Endothelial cell of umbilical vein (primary cell): ENCODE measurements at regions not wholly inside any gene's neighbourhood (a gene's known extent, or its start where the extent isn't known, plus 50 kb on each side); places are given as distances from the start of the nearest gene placed in this dataset.

Source experiments
- BruUV-seq: library from RNA; stranded (reverse); fragments of 400-500 nt; replicated peaks from 2 replicates; lab custom pipeline; 2021; lab: Mats Ljungman, UMichigan
- CTCF ChIA-PET: fragments of 300-600, 350-600 bp; sonication (Branson Sonifier 250); formaldehyde crosslinking; loops from one replicate; lab custom pipeline; 2021; ENCODE audit warnings: antibody characterized with exemption, inconsistent platforms; lab: Charles Lee
- POLR2A ChIA-PET: fragments of 300-600, 350-600 bp; sonication (Branson Sonifier 250); formaldehyde crosslinking; loops from one replicate; lab custom pipeline; 2021; ENCODE audit warnings: antibody characterized with exemption, inconsistent platforms; lab: Charles Lee
- DNase-seq: peaks from one replicate; pipeline ENCODE4 v3.0.0-alpha.2; 2011; ENCODE audit warnings: low read depth, low spot score
- FAIRE-seq: peaks from 2 replicates; lab custom pipeline; 2011; peaks lifted over from hg19 to GRCh38; lab: Jason Lieb, UNC
- H2AFZ ChIP-seq: 2 replicates; pipeline ENCODE4 v1.6.0; 2012; ENCODE audit warnings: low read depth, low read length, control low read depth, inconsistent platforms
- H3K27ac ChIP-seq: 2 replicates; pipeline ENCODE4 v1.5.1; 2011; ENCODE audit warnings: low read depth, mild to moderate bottlenecking, control low read depth, low read length, moderate library complexity; ENCODE audit not compliant: insufficient read depth
- H3K27me3 ChIP-seq, 2 experiments: 2 replicates each; pipeline versions ENCODE4 v1.6.0 to v1.6.1; 2011; ENCODE audit warnings: low read length in 2 of 2, mixed read lengths in 1 of 2; ENCODE audit not compliant: control insufficient read depth in 2 of 2, insufficient read depth in 2 of 2
- H3K36me3 ChIP-seq, 2 experiments: 2 replicates in 1 of 2; 3 replicates in 1 of 2; pipeline ENCODE4 v1.5.1; 2011; ENCODE audit warnings: low read length in 2 of 2, mild to moderate bottlenecking in 1 of 2, moderate library complexity in 1 of 2; ENCODE audit not compliant: control insufficient read depth in 2 of 2, insufficient read depth in 2 of 2; ENCODE audit errors: extremely low read depth in 1 of 2
- H3K4me1 ChIP-seq: 3 replicates; pipeline ENCODE4 v1.5.1; 2011; ENCODE audit warnings: mild to moderate bottlenecking, low read length; ENCODE audit not compliant: control insufficient read depth, insufficient read depth; ENCODE audit errors: extremely low read depth
- H3K4me2 ChIP-seq: 2 replicates; pipeline ENCODE4 v1.6.1; 2011; ENCODE audit warnings: low read length, control low read depth, mixed read lengths; ENCODE audit not compliant: insufficient read depth
- H3K4me3 ChIP-seq, 3 experiments: fragments of 200-600 bp in 1 of 3; sonication (generic), shearing (Covaris generic) in 1 of 3; replicated peaks in 1 of 3; 2 replicates each; pipeline ENCODE4 v1.5.1; 2011 to 2016; ENCODE audit warnings: control low read depth in 3 of 3, low read length in 3 of 3, mild to moderate bottlenecking in 2 of 3, inconsistent platforms in 1 of 3, low read depth in 1 of 3, moderate library complexity in 1 of 3; ENCODE audit not compliant: insufficient read depth in 1 of 3
- H3K79me2 ChIP-seq: 2 replicates; pipeline ENCODE4 v1.6.0; 2012; ENCODE audit warnings: low read length, inconsistent platforms; ENCODE audit not compliant: control insufficient read depth, insufficient read depth
- H3K9ac ChIP-seq: replicated peaks from 2 replicates; pipeline ENCODE3; 2011; ENCODE audit warnings: low read length, control low read depth; ENCODE audit not compliant: insufficient read depth; ENCODE audit errors: extremely low read depth
- H3K9me1 ChIP-seq: replicated peaks from 3 replicates; pipeline ENCODE4 v1.6.0; 2011; ENCODE audit warnings: mild to moderate bottlenecking, low read length; ENCODE audit not compliant: control insufficient read depth, insufficient read depth; ENCODE audit errors: extremely low read depth
- H3K9me3 ChIP-seq: replicated peaks from 2 replicates; pipeline ENCODE4 v1.5.1; 2012; ENCODE audit warnings: low read length, inconsistent platforms; ENCODE audit not compliant: control insufficient read depth, insufficient read depth
- H4K20me1 ChIP-seq: replicated peaks from 2 replicates; pipeline ENCODE3; 2011; ENCODE audit warnings: mild to moderate bottlenecking, low read length; ENCODE audit not compliant: control insufficient read depth, insufficient read depth; ENCODE audit errors: extremely low read depth
- EZH2 ChIP-seq: IDR thresholded peaks from 2 replicates; pipeline ENCODE4 v1.6.1; 2012; ENCODE audit warnings: borderline replicate concordance, low read depth, mild to moderate bottlenecking, moderate library complexity, low read length, inconsistent platforms; ENCODE audit not compliant: severe bottlenecking
- FOS ChIP-seq: IDR thresholded peaks from 2 replicates; pipeline ENCODE4 v1.6.1; 2011; ENCODE audit warnings: mild to moderate bottlenecking, low read length, moderate library complexity, borderline replicate concordance; ENCODE audit not compliant: insufficient read depth
- GATA2 ChIP-seq: IDR thresholded peaks from 2 replicates; pipeline ENCODE4 v1.7.0; 2011; ENCODE audit warnings: low read depth, mild to moderate bottlenecking, moderate library complexity, mixed read lengths, low read length; ENCODE audit not compliant: insufficient read length, insufficient read depth
- JUN ChIP-seq: IDR thresholded peaks from 2 replicates; pipeline ENCODE4 v1.6.1; 2011; ENCODE audit warnings: borderline replicate concordance, low read depth; ENCODE audit not compliant: insufficient read length, insufficient read depth
- MYC ChIP-seq: IDR thresholded peaks from one replicate; pipeline ENCODE4 v1.6.1; 2011; ENCODE audit warnings: mild to moderate bottlenecking, low read depth, low read length
- POLR2A ChIP-seq: IDR thresholded peaks from 2 replicates; pipeline ENCODE4 v1.6.1; 2012; ENCODE audit warnings: low read depth, mild to moderate bottlenecking, control low read depth, low read length
- POLR2AphosphoS5 ChIP-seq: IDR thresholded peaks from 2 replicates; pipeline ENCODE4 v1.6.1; 2012; ENCODE audit warnings: low read depth, mild to moderate bottlenecking, control low read depth, low read length, moderate library complexity; ENCODE audit not compliant: insufficient read depth
- dilution Hi-C: fragments of 300-500 bp; cut with MboI; formaldehyde crosslinking; loops from one replicate; pipeline ENCODE4 v1.15.0; 2019; ENCODE audit warnings: low sequenced_read_pairs; ENCODE audit not compliant: extremely low pct_ligation_motif_present
- intact Hi-C: fragments of 100-400 bp; cut with micrococcal nuclease; formaldehyde crosslinking; loops from one replicate; pipeline ENCODE4 v1.10.0; 2022
- TF ChIP-seq, protein P1 (sequence below), 2 donors: IDR thresholded peaks; 1 replicate in 1 of 2; 2 replicates in 1 of 2; pipeline ENCODE4 v1.5.1; 2011; ENCODE audit warnings: low read length in 2 of 2, mild to moderate bottlenecking in 2 of 2, moderate library complexity in 2 of 2, control low read depth in 1 of 2, inconsistent platforms in 1 of 2, low read depth in 1 of 2; ENCODE audit not compliant: insufficient read depth in 1 of 2; ENCODE audit errors: extremely low read depth in 1 of 2
- TF ChIP-seq, protein P2 (sequence below): IDR thresholded peaks from 2 replicates; pipeline ENCODE4 v1.6.1; 2011; ENCODE audit not compliant: insufficient read depth, insufficient read length

DNA sequence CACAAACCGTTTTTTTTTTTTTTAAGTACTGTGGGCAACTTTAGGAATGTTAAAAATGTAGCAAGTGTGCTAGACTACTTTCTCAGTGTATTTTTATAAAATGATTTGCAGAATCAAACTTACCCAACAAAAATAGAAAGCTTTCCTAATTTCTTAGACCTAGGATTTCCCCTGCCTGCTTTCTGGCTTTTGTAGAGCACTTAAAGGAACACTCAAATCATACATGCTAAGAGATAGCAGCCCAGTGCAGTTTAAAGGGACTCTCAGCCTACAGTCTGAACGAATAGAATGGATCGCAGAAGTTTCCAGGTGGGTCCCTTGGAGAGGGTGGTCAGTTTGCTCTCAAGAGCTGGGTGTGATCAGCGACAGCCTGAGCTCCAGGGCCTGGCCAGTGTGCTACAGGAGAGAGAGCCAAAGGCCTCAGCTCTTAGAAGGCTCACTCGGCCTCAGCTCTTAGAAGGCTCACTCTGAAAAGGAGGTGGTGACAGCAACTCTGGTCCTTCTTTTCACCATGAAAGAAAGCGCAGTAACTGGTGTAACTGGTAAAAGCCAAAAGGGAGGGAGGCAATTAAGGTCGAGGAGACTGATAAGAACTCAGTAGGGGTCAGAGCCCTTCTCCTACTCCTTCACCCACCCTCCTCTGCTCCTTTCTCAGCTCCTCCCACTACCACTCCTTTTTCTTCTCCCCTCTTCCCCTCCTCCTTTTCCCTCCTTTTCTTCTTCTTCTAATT, 142.4 kb downstream of the ZFP64 start:
- no peaks in the 10 kb centered on the region for H3K9me1 ChIP-seq
- FAIRE-seq (peak; percentile 43), DNase-seq (peak; percentile 18)
- no peak overlapping the region for H3K4me3 ChIP-seq
- H3K9ac ChIP-seq: no peak overlapping the region
- dilution Hi-C loops: no loop called here
- no peaks in the 10 kb centered on the region for H3K4me1 ChIP-seq
- H3K27me3 ChIP-seq: no peaks in the 10 kb centered on the region
- H4K20me1 ChIP-seq: no peaks in the 10 kb centered on the region
- ChIA-PET CTCF (interaction anchor here (0.9 to 2.7 kb wide), 4 partner anchors 10 to 348 kb away, joined by 3 to 8 read pairs (median 4); no protein-coding TSS in a partner anchor), POLR2A (no interaction called here)
- intact Hi-C loops: no loop called here
- H3K27ac ChIP-seq: no peak overlapping the region
- no peaks in the 10 kb centered on the region for H3K79me2 ChIP-seq
- H2AFZ ChIP-seq: no peak overlapping the region
- no peaks in the 10 kb centered on the region for H3K36me3 ChIP-seq
- no peak for TF ChIP-seq FOS
- TF ChIP-seq, protein P1, sequence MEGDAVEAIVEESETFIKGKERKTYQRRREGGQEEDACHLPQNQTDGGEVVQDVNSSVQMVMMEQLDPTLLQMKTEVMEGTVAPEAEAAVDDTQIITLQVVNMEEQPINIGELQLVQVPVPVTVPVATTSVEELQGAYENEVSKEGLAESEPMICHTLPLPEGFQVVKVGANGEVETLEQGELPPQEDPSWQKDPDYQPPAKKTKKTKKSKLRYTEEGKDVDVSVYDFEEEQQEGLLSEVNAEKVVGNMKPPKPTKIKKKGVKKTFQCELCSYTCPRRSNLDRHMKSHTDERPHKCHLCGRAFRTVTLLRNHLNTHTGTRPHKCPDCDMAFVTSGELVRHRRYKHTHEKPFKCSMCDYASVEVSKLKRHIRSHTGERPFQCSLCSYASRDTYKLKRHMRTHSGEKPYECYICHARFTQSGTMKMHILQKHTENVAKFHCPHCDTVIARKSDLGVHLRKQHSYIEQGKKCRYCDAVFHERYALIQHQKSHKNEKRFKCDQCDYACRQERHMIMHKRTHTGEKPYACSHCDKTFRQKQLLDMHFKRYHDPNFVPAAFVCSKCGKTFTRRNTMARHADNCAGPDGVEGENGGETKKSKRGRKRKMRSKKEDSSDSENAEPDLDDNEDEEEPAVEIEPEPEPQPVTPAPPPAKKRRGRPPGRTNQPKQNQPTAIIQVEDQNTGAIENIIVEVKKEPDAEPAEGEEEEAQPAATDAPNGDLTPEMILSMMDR (IDR thresholded peaks at IDR 0.05; ENCODE audit: extremely low read depth in 1 of 2, insufficient read depth in 1 of 2, low read depth in 1 of 2, low read length in 2 of 2): no peak
- no peak for TF ChIP-seq JUN
- no peak for TF ChIP-seq POLR2A
- TF ChIP-seq EZH2: no peak
- TF ChIP-seq POLR2AphosphoS5: no peak
- TF ChIP-seq MYC: no peak
- TF ChIP-seq GATA2: no peak
- TF ChIP-seq, protein P2, sequence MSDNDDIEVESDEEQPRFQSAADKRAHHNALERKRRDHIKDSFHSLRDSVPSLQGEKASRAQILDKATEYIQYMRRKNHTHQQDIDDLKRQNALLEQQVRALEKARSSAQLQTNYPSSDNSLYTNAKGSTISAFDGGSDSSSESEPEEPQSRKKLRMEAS: no peak
- BruUV-seq: no TSS peak
- no peak overlapping the region for H3K4me2 ChIP-seq
- no peaks in the 10 kb centered on the region for H3K9me3 ChIP-seq
